Embryonic facial prominence (tissue), 1 donor: ENCODE measurements at regions not wholly inside any gene's neighbourhood (a gene's known extent, or its start where the extent isn't known, plus 50 kb on each side); places are given as distances from the start of the nearest gene placed in this dataset.

Source experiments
- DNase-seq: peaks from one replicate; pipeline ENCODE4 v3.0.0-alpha.2; 2016; ENCODE audit errors: extremely low spot score

GRCh38 chr10:43000651-43001426 is 76.0 kb upstream of the RET start:
- DNase-seq = no peak

DNA sequence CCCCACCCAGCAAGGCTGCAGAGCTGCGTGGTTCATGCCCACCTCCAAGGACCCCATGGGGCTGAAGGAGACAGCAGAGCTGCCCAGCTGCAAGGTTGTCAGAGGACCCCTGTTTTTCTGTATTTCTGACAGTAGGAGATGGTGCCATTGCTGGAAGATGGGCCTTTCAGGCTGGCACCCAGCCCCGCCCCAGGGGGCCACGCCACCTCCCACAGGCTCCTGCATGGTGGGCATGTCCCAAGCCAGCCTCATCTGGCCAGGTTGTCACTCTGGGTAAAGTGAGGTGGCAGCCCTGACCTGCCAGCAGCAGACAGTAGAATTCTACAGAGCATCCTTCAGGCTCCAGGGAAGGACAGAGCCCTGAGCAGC is 75.5 kb upstream of the RET start:
- no peak for DNase-seq

DNA sequence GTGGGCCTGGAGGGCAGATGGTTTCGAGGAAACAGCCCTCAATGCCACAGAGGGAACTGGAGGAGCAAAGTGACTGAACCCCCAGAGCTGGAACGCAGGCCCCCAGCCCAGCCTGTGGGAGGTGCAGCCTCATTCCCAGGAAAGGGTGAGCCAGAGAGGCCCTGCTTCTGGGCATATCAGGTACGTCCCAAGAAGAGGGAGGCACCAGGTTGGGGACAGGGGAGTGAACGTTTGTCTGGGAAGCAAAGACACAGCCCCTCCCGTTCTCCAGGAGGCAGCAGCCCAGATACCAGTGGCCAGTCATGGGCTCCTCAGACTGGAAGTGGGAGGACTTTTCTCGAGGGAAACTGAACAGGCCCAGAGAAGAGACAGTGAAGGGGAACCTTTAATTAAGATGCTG is 74.3 kb upstream of the RET start:
- DNase-seq = no peak

DNA sequence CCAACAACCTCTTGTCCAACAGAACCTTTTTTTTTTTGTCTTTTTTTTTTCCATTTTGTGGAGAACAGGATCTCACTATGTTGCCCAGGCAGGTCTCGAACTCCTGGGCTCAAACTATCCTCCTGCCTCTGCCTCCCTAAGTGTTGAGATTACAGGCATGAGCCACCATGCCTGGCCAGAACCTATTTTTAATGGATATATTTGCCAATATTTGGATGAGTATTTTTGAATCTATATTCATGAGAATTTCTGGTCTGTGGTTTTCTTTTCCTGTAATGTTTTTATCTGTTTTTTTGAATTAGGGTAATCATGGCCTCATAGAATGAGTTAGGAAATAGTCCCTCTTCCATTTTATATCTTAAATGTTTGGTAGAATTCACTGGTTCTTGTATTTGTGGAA is 70.4 kb upstream of the RET start:
- no peak for DNase-seq

DNA sequence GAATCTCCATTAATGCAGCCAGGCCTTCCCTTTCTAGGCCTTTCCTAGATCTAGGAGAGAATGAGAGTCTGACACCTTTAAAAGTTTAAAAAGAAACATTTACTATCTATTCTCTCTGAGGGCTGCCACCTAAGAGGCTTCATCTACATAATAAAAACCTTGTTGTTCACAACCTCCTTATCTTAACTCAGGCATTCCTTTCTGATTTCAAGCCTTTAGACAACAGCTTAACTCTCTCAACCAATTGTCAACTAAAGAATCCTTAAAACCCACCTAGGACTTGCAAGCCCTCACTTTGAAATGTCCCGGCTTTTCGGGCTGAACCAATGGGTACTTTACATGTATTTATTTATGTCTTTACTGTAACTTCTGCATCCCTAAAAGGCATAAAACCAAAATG is 64.3 kb upstream of the RET start:
- no peak for DNase-seq

GRCh38 chr10:43013065-43013464 is 63.8 kb upstream of the RET start:
- no peak for DNase-seq

DNA sequence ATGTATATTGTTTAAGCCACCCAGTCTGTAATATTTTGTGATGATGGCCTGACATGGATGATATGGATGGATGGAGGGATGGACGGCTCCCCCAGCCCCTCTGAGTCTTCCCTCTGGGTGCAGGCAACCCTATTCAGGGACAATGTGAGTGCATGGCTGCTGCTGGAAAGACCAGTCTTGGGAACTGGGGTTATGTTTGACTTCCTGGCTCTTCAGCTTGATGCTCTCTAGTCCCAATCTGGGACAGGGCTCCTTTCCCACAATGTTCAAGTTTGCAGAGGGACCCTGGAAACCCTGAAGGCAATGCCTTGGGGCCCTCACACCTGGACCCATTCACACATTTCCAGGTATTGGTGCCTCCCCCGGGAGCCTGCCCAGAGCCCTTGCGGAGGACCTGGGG is 52.3 kb upstream of the RET start:
- DNase-seq = no peak

- DNase-seq = no peak
These were observed 51.7 kb upstream of the RET start for GRCh38 chr10:43024942-43025700.

DNA sequence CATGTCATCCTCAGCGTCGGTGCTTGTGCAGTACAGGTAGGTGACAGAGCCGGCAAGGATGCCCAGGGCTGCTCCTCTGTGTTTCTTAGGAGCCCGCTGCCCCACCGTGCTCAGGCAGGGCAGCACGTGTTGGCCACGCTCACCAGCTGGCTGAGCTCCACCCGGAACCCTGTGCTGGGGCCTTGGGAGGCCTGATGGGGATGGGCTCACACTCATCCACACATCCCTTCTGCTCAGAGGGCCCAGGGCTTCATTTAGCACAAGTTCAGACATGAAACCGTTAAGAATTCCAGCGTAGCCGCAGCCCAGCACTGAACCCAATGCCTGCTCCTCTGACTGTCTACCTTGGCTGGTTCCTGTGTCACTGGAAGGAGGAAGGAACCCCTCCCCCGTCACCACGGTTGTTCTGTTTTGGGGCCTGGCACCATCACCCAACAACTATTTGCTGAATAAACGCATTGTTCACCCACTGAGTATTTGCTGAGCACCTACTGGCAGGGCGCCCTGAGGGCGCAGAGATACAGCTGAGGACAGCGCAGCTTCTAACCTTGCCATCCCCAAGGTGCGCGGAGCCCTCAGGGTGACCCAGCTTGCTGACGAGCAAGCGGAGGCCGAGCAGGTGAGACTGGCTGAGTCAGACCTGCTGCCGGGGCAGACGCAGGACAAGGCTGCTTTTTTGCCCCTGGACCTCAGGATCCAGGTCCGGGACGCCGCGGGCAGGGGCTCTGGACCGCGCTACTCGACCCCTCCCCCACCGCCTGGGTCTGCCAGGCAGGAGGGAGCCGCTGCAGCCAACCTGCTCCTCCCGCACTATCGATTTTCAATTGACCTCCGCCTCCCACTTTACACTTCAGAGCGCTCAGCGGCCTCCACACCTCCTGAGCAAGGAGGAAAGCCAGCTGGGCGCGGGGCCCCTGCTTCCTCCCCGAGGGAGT is 50.6 kb upstream of the RET start:
- DNase-seq = no peak
